ENCODE measurements at regions not wholly inside any gene's neighbourhood (a gene's known extent, or its start where the extent isn't known, plus 50 kb on each side); places are given as distances from the start of the nearest gene placed in this dataset.

GRCh38 chr15:35141743-35142471 lies 56.8 kb upstream of the NANOGP8 start:
- no peaks in the 10 kb centered on the region for H3K36me3 ChIP-seq (ENCODE audit: control insufficient read depth in 2 of 2, insufficient read depth in 2 of 2, low read length in 1 of 2)
- no peak overlapping the region for H3K27ac ChIP-seq (ENCODE audit: low read depth in 1 of 2, low read length in 1 of 2)
- no peak overlapping the region for H3K4me3 ChIP-seq (ENCODE audit: low read length in 2 of 2)
- H3K27me3 ChIP-seq (ENCODE audit: control insufficient read depth in 2 of 2, insufficient read depth in 1 of 2, low read length in 1 of 2), result no peaks in the 10 kb centered on the region
- H3K4me1 ChIP-seq (ENCODE audit: control insufficient read depth in 2 of 2, insufficient read depth in 2 of 2, low read length in 2 of 2), result no peaks in the 10 kb centered on the region
- H3K9me3 ChIP-seq (ENCODE audit: control insufficient read depth in 2 of 2, insufficient read depth in 1 of 2, low read length in 1 of 2), result no peaks in the 10 kb centered on the region
- no peak for DNase-seq (ENCODE audit: low read depth in 6 of 9, low spot score in 9 of 9)

- WGBS, result 95% methylated on average over 6 of the region's 6 CpGs
- H3K4me3 ChIP-seq (ENCODE audit: low read length in 2 of 2), result no peak overlapping the region
- H3K9me3 ChIP-seq (ENCODE audit: control insufficient read depth in 2 of 2, insufficient read depth in 1 of 2, low read length in 1 of 2), result no peaks in the 10 kb centered on the region
- H3K27ac ChIP-seq (ENCODE audit: low read depth in 1 of 2, low read length in 1 of 2), result no peak overlapping the region
- DNase-seq (ENCODE audit: low read depth in 6 of 9, low spot score in 9 of 9), result no peak
- no peaks in the 10 kb centered on the region for H3K27me3 ChIP-seq (ENCODE audit: control insufficient read depth in 2 of 2, insufficient read depth in 1 of 2, low read length in 1 of 2)
- H3K4me1 ChIP-seq (ENCODE audit: control insufficient read depth in 2 of 2, insufficient read depth in 2 of 2, low read length in 2 of 2), result no peaks in the 10 kb centered on the region
- no peaks in the 10 kb centered on the region for H3K36me3 ChIP-seq (ENCODE audit: control insufficient read depth in 2 of 2, insufficient read depth in 2 of 2, low read length in 1 of 2)
Observed at GRCh38 chr15:35139822-35140221, 54.7 kb upstream of the NANOGP8 start.

- no peak for DNase-seq (ENCODE audit: low read depth in 6 of 9, low spot score in 9 of 9)
- Histone ChIP-seq H3K36me3 (ENCODE audit: control insufficient read depth in 2 of 2, insufficient read depth in 2 of 2, low read length in 1 of 2) (no peaks in the 10 kb centered on the region), H3K4me1 (ENCODE audit: control insufficient read depth in 2 of 2, insufficient read depth in 2 of 2, low read length in 2 of 2) (no peaks in the 10 kb centered on the region), H3K9me3 (ENCODE audit: control insufficient read depth in 2 of 2, insufficient read depth in 1 of 2, low read length in 1 of 2) (no peaks in the 10 kb centered on the region), H3K4me3 (ENCODE audit: low read length in 2 of 2) (no peak overlapping the region), H3K27ac (ENCODE audit: low read depth in 1 of 2, low read length in 1 of 2) (no peak overlapping the region), H3K27me3 (ENCODE audit: control insufficient read depth in 2 of 2, insufficient read depth in 1 of 2, low read length in 1 of 2) (no peaks in the 10 kb centered on the region)
Observed at GRCh38 chr15:35137190-35137574, 52.1 kb upstream of the NANOGP8 start.

GRCh38 chr15:35136321-35137189 lies 51.5 kb upstream of the NANOGP8 start:
- WGBS, result 95% methylated on average over 6 of the region's 6 CpGs
- no peak overlapping the region for H3K27ac ChIP-seq (ENCODE audit: low read depth in 1 of 2, low read length in 1 of 2)
- DNase-seq (ENCODE audit: low read depth in 6 of 9, low spot score in 9 of 9), result no peak

More at GRCh38 chr15:35136321-35137189, 51.5 kb upstream of the NANOGP8 start:
- Histone ChIP-seq H3K4me1 (ENCODE audit: control insufficient read depth in 2 of 2, insufficient read depth in 2 of 2, low read length in 2 of 2) (no peaks in the 10 kb centered on the region), H3K9me3 (ENCODE audit: control insufficient read depth in 2 of 2, insufficient read depth in 1 of 2, low read length in 1 of 2) (no peaks in the 10 kb centered on the region), H3K27me3 (ENCODE audit: control insufficient read depth in 2 of 2, insufficient read depth in 1 of 2, low read length in 1 of 2) (no peaks in the 10 kb centered on the region), H3K4me3 (ENCODE audit: low read length in 2 of 2) (no peak overlapping the region), H3K36me3 (ENCODE audit: control insufficient read depth in 2 of 2, insufficient read depth in 2 of 2, low read length in 1 of 2) (no peaks in the 10 kb centered on the region)

Measured in thymus (tissue), 11 donors.